HepG2 (cell line): ENCODE measurements at regions not wholly inside any gene's neighbourhood (a gene's known extent, or its start where the extent isn't known, plus 50 kb on each side); places are given as distances from the start of the nearest gene placed in this dataset.

ENCODE experiments used
- ATAC-seq: fragments of 200-7000 bp; cut with Tn5 transposase; 3 replicates; pipeline ENCODE4 v1.9.1; 2020; ENCODE audit warnings: mild to moderate bottlenecking, moderate library complexity
- BruUV-seq: library from RNA; stranded (reverse); fragments of 400-500 nt; replicated peaks from 2 replicates; lab custom pipeline; 2021; lab: Mats Ljungman, UMichigan
- CTCF ChIA-PET: fragments of 300-600 bp; formaldehyde crosslinking; extraction: SDS; loops from one replicate; lab custom pipeline; 2021; ENCODE audit warnings: low total read pairs, inconsistent platforms, low intra/inter-chr PET ratio; lab: Yijun Ruan, JAX
- POLR2A ChIA-PET: fragments of 350-600 bp; sonication (Branson Sonifier 250); formaldehyde crosslinking; loops from one replicate; lab custom pipeline; 2020; ENCODE audit warnings: antibody characterized with exemption, inconsistent platforms; lab: Yijun Ruan, JAX
- DNase-seq: peaks from one replicate; pipeline ENCODE4 v3.0.0-alpha.2; 2015; ENCODE audit warnings: low spot score
- FAIRE-seq: peaks from 3 replicates; lab custom pipeline; 2011; peaks lifted over from hg19 to GRCh38; lab: Jason Lieb, UNC
- H2AFZ ChIP-seq: one replicate; pipeline ENCODE4 v1.6.1; 2011; ENCODE audit warnings: low read length, inconsistent platforms
- H3K27ac ChIP-seq: fragments of 300-600 bp; 3 replicates; pipeline ENCODE4 v1.8.0; 2011; ENCODE audit warnings: mixed run types, mild to moderate bottlenecking, mixed read lengths, low read length, inconsistent platforms; ENCODE audit not compliant: insufficient read depth; ENCODE audit errors: extremely low read length
- H3K27me3 ChIP-seq, 2 experiments: fragments of 200-600 bp in 1 of 2; 2 replicates in 1 of 2; 3 replicates in 1 of 2; pipeline versions ENCODE4 v1.6.0 to v1.8.0; 2011; ENCODE audit warnings: low read length in 2 of 2, mild to moderate bottlenecking in 2 of 2, moderate library complexity in 2 of 2, inconsistent platforms in 1 of 2; ENCODE audit not compliant: insufficient read depth in 2 of 2, control insufficient read depth in 1 of 2
- H3K36me3 ChIP-seq, 2 experiments: fragments of 200-600 bp in 1 of 2; replicated peaks in 1 of 2; 2 replicates in 1 of 2; 3 replicates in 1 of 2; pipeline versions ENCODE4 v1.5.1 to v1.8.0; 2011; ENCODE audit warnings: low read length in 2 of 2, inconsistent platforms in 1 of 2; ENCODE audit not compliant: insufficient read depth in 2 of 2, control insufficient read depth in 1 of 2
- H3K4me1 ChIP-seq: 2 replicates; pipeline ENCODE4 v1.5.1; 2012; ENCODE audit warnings: low read length, inconsistent platforms; ENCODE audit not compliant: insufficient read depth
- H3K4me2 ChIP-seq: 2 replicates; pipeline ENCODE4 v1.6.0; 2011; ENCODE audit warnings: low read depth, low read length, inconsistent platforms
- H3K4me3 ChIP-seq, 3 experiments: fragments of 200-600 bp in 1 of 3; sonication (generic), shearing (Covaris generic) in 1 of 3; replicated peaks in 1 of 3; 2 replicates each; pipeline ENCODE4 v1.5.1; 2011 to 2016; ENCODE audit warnings: low read length in 3 of 3, inconsistent platforms in 2 of 3, low read depth in 2 of 3, mild to moderate bottlenecking in 2 of 3, control low read depth in 1 of 3, mixed read lengths in 1 of 3; ENCODE audit not compliant: insufficient read depth in 1 of 3
- H3K79me2 ChIP-seq: one replicate; pipeline ENCODE4 v1.6.1; 2011; ENCODE audit warnings: low read length, inconsistent platforms; ENCODE audit not compliant: insufficient read depth
- H3K9ac ChIP-seq: 2 replicates; pipeline ENCODE4 v1.6.0; 2011; ENCODE audit warnings: mild to moderate bottlenecking, low read depth, low read length, inconsistent platforms; ENCODE audit not compliant: insufficient read depth
- H3K9me3 ChIP-seq: 2 replicates; pipeline ENCODE4 v1.5.1; 2012; ENCODE audit warnings: mild to moderate bottlenecking, low read length
- H4K20me1 ChIP-seq: 2 replicates; pipeline ENCODE4 v1.6.0; 2011; ENCODE audit warnings: inconsistent platforms, mild to moderate bottlenecking, low read length, moderate library complexity; ENCODE audit not compliant: insufficient read depth
- ETS1 ChIP-seq: sonication (generic); formaldehyde crosslinking; IDR thresholded peaks from 2 replicates; pipeline ENCODE4 v1.4.0; 2020; ENCODE audit warnings: missing genetic modification reagents
- HOXA9 ChIP-seq: sonication (generic); formaldehyde crosslinking; IDR thresholded peaks from 2 replicates; pipeline ENCODE4 v1.8.1; 2022; ENCODE audit warnings: missing genetic modification reagents, mild to moderate bottlenecking, moderate library complexity, borderline replicate concordance
- PRMT3 ChIP-seq: sonication (generic); formaldehyde crosslinking; IDR thresholded peaks from 2 replicates; pipeline ENCODE4 v1.8.1; 2022; ENCODE audit warnings: low read depth, mild to moderate bottlenecking, moderate library complexity, missing genetic modification reagents, borderline replicate concordance
- STAT5B ChIP-seq: sonication (generic); formaldehyde crosslinking; IDR thresholded peaks from 2 replicates; pipeline ENCODE4 v1.4.0; 2020; ENCODE audit warnings: missing genetic modification reagents
- ZNF562 ChIP-seq: sonication (generic); formaldehyde crosslinking; IDR thresholded peaks from 2 replicates; pipeline ENCODE4 v1.8.0; 2022; ENCODE audit warnings: missing genetic modification reagents, borderline replicate concordance
- ZNF615 ChIP-seq: sonication (generic); formaldehyde crosslinking; IDR thresholded peaks from 2 replicates; pipeline ENCODE4 v1.5.0; 2020; ENCODE audit warnings: mild to moderate bottlenecking, missing genetic modification reagents, borderline replicate concordance
- ZNF629 ChIP-seq: sonication (generic); formaldehyde crosslinking; conservative IDR thresholded peaks from 2 replicates; pipeline ENCODE4 v1.5.0; 2020; ENCODE audit warnings: missing genetic modification reagents
- ZNF737 ChIP-seq: sonication (generic); formaldehyde crosslinking; IDR thresholded peaks from 2 replicates; pipeline ENCODE4 v1.5.0; 2020; ENCODE audit warnings: missing genetic modification reagents, mild to moderate bottlenecking, borderline replicate concordance
- ZNF879 ChIP-seq: sonication (generic); formaldehyde crosslinking; IDR thresholded peaks from 2 replicates; pipeline ENCODE4 v1.8.1; 2023; ENCODE audit warnings: missing genetic modification reagents
- WGBS: methylation state at CpG from one replicate; pipeline ENCODE4 v1.1.6; 2017; ENCODE audit warnings: low lambda C conversion rate; 5-methylcytosine and 5-hydroxymethylcytosine counted together
- in situ Hi-C: cut with HindIII; loops from 2 replicates; pipeline ENCODE4 v1.10.0; 2017; ENCODE audit warnings: low pct_unique_long_range_greater_than_20kb; ENCODE audit not compliant: extremely low pct_ligation_motif_present
- intact Hi-C: fragments of 100-400 bp; cut with micrococcal nuclease; formaldehyde crosslinking; loops from one replicate; pipeline ENCODE4 v1.10.0; 2022; ENCODE audit not compliant: unreplicated experiment
- TF ChIP-seq, protein P1 (sequence below): sonication (generic); formaldehyde crosslinking; IDR thresholded peaks from 2 replicates; pipeline ENCODE4 v1.9.0; 2021; ENCODE audit warnings: missing genetic modification reagents, borderline replicate concordance
- TF ChIP-seq, protein P2 (sequence below): sonication (generic); formaldehyde crosslinking; IDR thresholded peaks from 2 replicates; pipeline ENCODE4 v1.4.0; 2020; ENCODE audit warnings: missing genetic modification reagents, mild to moderate bottlenecking, borderline replicate concordance
- TF ChIP-seq, protein P3 (sequence below): sonication (generic); formaldehyde crosslinking; IDR thresholded peaks from 2 replicates; pipeline ENCODE4 v1.4.0; 2020; ENCODE audit warnings: missing genetic modification reagents
- TF ChIP-seq, protein P4 (sequence below): IDR thresholded peaks from 2 replicates; pipeline ENCODE4 v1.6.1; 2016; ENCODE audit warnings: low read depth, borderline replicate concordance

DNA sequence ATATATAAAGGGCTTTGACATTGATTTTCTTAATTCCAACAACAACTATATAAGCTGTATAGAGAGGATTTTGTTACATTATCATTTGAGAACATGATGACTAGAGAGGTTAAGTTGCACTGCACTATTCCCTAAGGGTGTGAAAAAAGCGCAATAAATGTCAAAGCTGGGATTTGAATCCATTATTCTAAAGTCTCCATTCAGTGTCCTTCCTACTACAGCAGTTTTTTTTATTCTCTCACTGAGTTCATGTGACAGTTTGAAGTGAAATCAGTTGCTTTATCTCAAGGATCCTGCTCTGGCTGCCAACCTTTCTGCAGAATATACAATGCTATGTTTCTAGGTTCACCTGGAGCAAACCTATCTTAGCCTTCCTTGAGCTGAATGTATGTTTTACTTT, 177.5 kb downstream of the ANKRD50 start:
- intact Hi-C loops, result loop anchor here (10.0 kb wide), 1 partner anchor 1470 kb away; no protein-coding TSS in a partner anchor
- no peaks in the 10 kb centered on the region for H4K20me1 ChIP-seq
- ATAC-seq, result no peak
- 100% methylated on average over 1 of the region's 1 CpG for WGBS
- H3K9me3 ChIP-seq, result no peaks in the 10 kb centered on the region
- DNase-seq, result no peak
- BruUV-seq, result no TSS peak
- no peak overlapping the region for H3K4me3 ChIP-seq
- no peak for FAIRE-seq
- H3K27ac ChIP-seq, result no peak overlapping the region
- H3K79me2 ChIP-seq, result no peaks in the 10 kb centered on the region
- no peaks in the 10 kb centered on the region for H3K36me3 ChIP-seq
- in situ Hi-C loops, result no loop called here
- H2AFZ ChIP-seq, result no peak overlapping the region
- POLR2A ChIA-PET, result no interaction called here
- no peaks in the 10 kb centered on the region for H3K27me3 ChIP-seq
- H3K4me2 ChIP-seq, result no peak overlapping the region
- CTCF ChIA-PET, result no interaction called here
- H3K9ac ChIP-seq, result no peak overlapping the region
- H3K4me1 ChIP-seq, result peaks cover 62% of the 10 kb centered on the region
- TF ChIP-seq ETS1 (no peak), HOXA9 (CRISPR knock-in tag) (no peak), ZNF629 (CRISPR knock-in tag) (no peak), STAT5B (no peak), ZNF737 (CRISPR knock-in tag) (no peak), ZNF615 (CRISPR knock-in tag) (no peak), ZNF562 (CRISPR knock-in tag) (no peak), PRMT3 (CRISPR knock-in tag) (no peak), ZNF879 (CRISPR knock-in tag) (no peak)
- TF ChIP-seq, protein P1, sequence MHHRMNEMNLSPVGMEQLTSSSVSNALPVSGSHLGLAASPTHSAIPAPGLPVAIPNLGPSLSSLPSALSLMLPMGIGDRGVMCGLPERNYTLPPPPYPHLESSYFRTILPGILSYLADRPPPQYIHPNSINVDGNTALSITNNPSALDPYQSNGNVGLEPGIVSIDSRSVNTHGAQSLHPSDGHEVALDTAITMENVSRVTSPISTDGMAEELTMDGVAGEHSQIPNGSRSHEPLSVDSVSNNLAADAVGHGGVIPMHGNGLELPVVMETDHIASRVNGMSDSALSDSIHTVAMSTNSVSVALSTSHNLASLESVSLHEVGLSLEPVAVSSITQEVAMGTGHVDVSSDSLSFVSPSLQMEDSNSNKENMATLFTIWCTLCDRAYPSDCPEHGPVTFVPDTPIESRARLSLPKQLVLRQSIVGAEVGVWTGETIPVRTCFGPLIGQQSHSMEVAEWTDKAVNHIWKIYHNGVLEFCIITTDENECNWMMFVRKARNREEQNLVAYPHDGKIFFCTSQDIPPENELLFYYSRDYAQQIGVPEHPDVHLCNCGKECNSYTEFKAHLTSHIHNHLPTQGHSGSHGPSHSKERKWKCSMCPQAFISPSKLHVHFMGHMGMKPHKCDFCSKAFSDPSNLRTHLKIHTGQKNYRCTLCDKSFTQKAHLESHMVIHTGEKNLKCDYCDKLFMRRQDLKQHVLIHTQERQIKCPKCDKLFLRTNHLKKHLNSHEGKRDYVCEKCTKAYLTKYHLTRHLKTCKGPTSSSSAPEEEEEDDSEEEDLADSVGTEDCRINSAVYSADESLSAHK (CRISPR knock-in tag), result no peak
- TF ChIP-seq, protein P2, sequence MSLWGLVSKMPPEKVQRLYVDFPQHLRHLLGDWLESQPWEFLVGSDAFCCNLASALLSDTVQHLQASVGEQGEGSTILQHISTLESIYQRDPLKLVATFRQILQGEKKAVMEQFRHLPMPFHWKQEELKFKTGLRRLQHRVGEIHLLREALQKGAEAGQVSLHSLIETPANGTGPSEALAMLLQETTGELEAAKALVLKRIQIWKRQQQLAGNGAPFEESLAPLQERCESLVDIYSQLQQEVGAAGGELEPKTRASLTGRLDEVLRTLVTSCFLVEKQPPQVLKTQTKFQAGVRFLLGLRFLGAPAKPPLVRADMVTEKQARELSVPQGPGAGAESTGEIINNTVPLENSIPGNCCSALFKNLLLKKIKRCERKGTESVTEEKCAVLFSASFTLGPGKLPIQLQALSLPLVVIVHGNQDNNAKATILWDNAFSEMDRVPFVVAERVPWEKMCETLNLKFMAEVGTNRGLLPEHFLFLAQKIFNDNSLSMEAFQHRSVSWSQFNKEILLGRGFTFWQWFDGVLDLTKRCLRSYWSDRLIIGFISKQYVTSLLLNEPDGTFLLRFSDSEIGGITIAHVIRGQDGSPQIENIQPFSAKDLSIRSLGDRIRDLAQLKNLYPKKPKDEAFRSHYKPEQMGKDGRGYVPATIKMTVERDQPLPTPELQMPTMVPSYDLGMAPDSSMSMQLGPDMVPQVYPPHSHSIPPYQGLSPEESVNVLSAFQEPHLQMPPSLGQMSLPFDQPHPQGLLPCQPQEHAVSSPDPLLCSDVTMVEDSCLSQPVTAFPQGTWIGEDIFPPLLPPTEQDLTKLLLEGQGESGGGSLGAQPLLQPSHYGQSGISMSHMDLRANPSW (CRISPR knock-in tag), result no peak
- TF ChIP-seq, protein P3, sequence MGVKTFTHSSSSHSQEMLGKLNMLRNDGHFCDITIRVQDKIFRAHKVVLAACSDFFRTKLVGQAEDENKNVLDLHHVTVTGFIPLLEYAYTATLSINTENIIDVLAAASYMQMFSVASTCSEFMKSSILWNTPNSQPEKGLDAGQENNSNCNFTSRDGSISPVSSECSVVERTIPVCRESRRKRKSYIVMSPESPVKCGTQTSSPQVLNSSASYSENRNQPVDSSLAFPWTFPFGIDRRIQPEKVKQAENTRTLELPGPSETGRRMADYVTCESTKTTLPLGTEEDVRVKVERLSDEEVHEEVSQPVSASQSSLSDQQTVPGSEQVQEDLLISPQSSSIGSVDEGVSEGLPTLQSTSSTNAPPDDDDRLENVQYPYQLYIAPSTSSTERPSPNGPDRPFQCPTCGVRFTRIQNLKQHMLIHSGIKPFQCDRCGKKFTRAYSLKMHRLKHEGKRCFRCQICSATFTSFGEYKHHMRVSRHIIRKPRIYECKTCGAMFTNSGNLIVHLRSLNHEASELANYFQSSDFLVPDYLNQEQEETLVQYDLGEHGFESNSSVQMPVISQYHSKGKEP (CRISPR knock-in tag), result no peak
- TF ChIP-seq, protein P4, sequence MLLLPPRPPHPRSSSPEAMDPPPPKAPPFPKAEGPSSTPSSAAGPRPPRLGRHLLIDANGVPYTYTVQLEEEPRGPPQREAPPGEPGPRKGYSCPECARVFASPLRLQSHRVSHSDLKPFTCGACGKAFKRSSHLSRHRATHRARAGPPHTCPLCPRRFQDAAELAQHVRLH, result no peak
